WTC11 (cell line): ENCODE measurements at regions not wholly inside any gene's neighbourhood (a gene's known extent, or its start where the extent isn't known, plus 50 kb on each side); places are given as distances from the start of the nearest gene placed in this dataset.

ENCODE experiments used
- ATAC-seq: fragments of 200-7000 bp; cut with Tn5 transposase; 2 replicates; pipeline ENCODE4 v1.10.0; 2021; ENCODE audit warnings: mild to moderate bottlenecking, moderate library complexity
- CTCF ChIA-PET: fragments of 300-600 bp; sonication (Branson Sonifier 250); formaldehyde crosslinking; loops from one replicate; lab custom pipeline; 2021; ENCODE audit warnings: antibody characterized with exemption; lab: Charles Lee
- POLR2A ChIA-PET: fragments of 350-600 bp; sonication (Branson Sonifier 250); formaldehyde crosslinking; loops from one replicate; lab custom pipeline; 2021; ENCODE audit warnings: antibody characterized with exemption; lab: Charles Lee
- DNase-seq: peaks from one replicate; pipeline ENCODE4 v3.0.0; 2021; ENCODE audit warnings: low spot score
- H3K27ac Mint-ChIP-seq: 2 replicates; pipeline ENCODE4 v1.8.0; 2021; ENCODE audit warnings: mixed read lengths
- H3K27me3 Mint-ChIP-seq: 2 replicates; pipeline ENCODE4 v1.8.0; 2021; ENCODE audit warnings: low read depth, mild to moderate bottlenecking, moderate library complexity, mixed read lengths
- H3K36me3 Mint-ChIP-seq: 2 replicates; pipeline ENCODE4 v1.8.0; 2021; ENCODE audit warnings: mixed read lengths
- H3K4me1 Mint-ChIP-seq: 2 replicates; pipeline ENCODE4 v1.8.0; 2022; ENCODE audit warnings: mixed read lengths
- H3K4me3 Mint-ChIP-seq: 2 replicates; pipeline ENCODE4 v1.8.0; 2021; ENCODE audit warnings: mild to moderate bottlenecking, moderate library complexity, mixed read lengths
- H3K9me3 Mint-ChIP-seq: 2 replicates; pipeline ENCODE4 v1.8.0; 2021; ENCODE audit warnings: mixed read lengths
- AFF4 ChIP-seq: sonication (generic); formaldehyde crosslinking; IDR thresholded peaks from 2 replicates; pipeline ENCODE4 v1.8.1; 2023; ENCODE audit warnings: mild to moderate bottlenecking, missing genetic modification reagents, borderline replicate concordance
- AR ChIP-seq: fragments of 250-450 bp; sonication (Bioruptor Pico); IDR thresholded peaks from 2 replicates; pipeline ENCODE4 v1.9.0; 2021; ENCODE audit warnings: mild to moderate bottlenecking
- E2F1 ChIP-seq: sonication (generic); formaldehyde crosslinking; IDR thresholded peaks from 2 replicates; pipeline ENCODE4 v1.8.0; 2022; ENCODE audit warnings: mild to moderate bottlenecking, missing genetic modification reagents
- E2F4 ChIP-seq: sonication (generic); formaldehyde crosslinking; IDR thresholded peaks from 2 replicates; pipeline ENCODE4 v1.8.1; 2022; ENCODE audit warnings: low read depth, mild to moderate bottlenecking, moderate library complexity, missing genetic modification reagents, borderline replicate concordance
- FOXK1 ChIP-seq: sonication (generic); formaldehyde crosslinking; IDR thresholded peaks from 2 replicates; pipeline ENCODE4 v1.8.0; 2022; ENCODE audit warnings: mild to moderate bottlenecking, moderate library complexity, missing genetic modification reagents
- FOXP4 ChIP-seq: sonication (generic); formaldehyde crosslinking; IDR thresholded peaks from 2 replicates; pipeline ENCODE4 v1.8.0; 2022; ENCODE audit warnings: mild to moderate bottlenecking, missing genetic modification reagents
- GABPB1 ChIP-seq: sonication (generic); formaldehyde crosslinking; IDR thresholded peaks from 2 replicates; pipeline ENCODE4 v1.8.1; 2023; ENCODE audit warnings: mild to moderate bottlenecking, missing genetic modification reagents
- HMGA2 ChIP-seq: fragments of 250-450 bp; sonication (Bioruptor Pico); IDR thresholded peaks from 2 replicates; pipeline ENCODE4 v1.4.0; 2021; ENCODE audit warnings: mild to moderate bottlenecking, moderate library complexity
- JAZF1 ChIP-seq: fragments of 250-450 bp; sonication (Bioruptor Pico); IDR thresholded peaks from 2 replicates; pipeline ENCODE4 v1.9.0; 2021; ENCODE audit warnings: moderate library complexity, mild to moderate bottlenecking, inconsistent platforms
- KAT7 ChIP-seq: sonication (generic); formaldehyde crosslinking; IDR thresholded peaks from 2 replicates; pipeline ENCODE4 v1.8.1; 2023; ENCODE audit warnings: missing genetic modification reagents, mild to moderate bottlenecking, borderline replicate concordance
- MLX ChIP-seq: sonication (generic); formaldehyde crosslinking; IDR thresholded peaks from 2 replicates; pipeline ENCODE4 v1.8.1; 2023; ENCODE audit warnings: mild to moderate bottlenecking, missing genetic modification reagents, moderate library complexity
- PRDM15 ChIP-seq: sonication (generic); formaldehyde crosslinking; IDR thresholded peaks from 2 replicates; pipeline ENCODE4 v1.8.0; 2022; ENCODE audit warnings: missing genetic modification reagents
- SMAD3 ChIP-seq: sonication (generic); formaldehyde crosslinking; IDR thresholded peaks from 2 replicates; pipeline ENCODE4 v1.8.0; 2022; ENCODE audit warnings: missing genetic modification reagents, mild to moderate bottlenecking, borderline replicate concordance
- TEAD1 ChIP-seq: sonication (generic); formaldehyde crosslinking; IDR thresholded peaks from 2 replicates; pipeline ENCODE4 v1.8.0; 2022; ENCODE audit warnings: mild to moderate bottlenecking, missing genetic modification reagents
- ZNF121 ChIP-seq: sonication (generic); formaldehyde crosslinking; IDR thresholded peaks from 2 replicates; pipeline ENCODE4 v1.8.0; 2023; ENCODE audit warnings: missing genetic modification reagents
- ZNF281 ChIP-seq: sonication (generic); formaldehyde crosslinking; IDR thresholded peaks from 2 replicates; pipeline ENCODE4 v1.8.0; 2023; ENCODE audit warnings: mild to moderate bottlenecking, missing genetic modification reagents
- ZNF396 ChIP-seq: fragments of 250-450 bp; sonication (Bioruptor Pico); IDR thresholded peaks from 2 replicates; pipeline ENCODE4 v1.8.0; 2021; ENCODE audit warnings: mild to moderate bottlenecking, moderate library complexity, borderline replicate concordance

- TF ChIP-seq ZNF396 (CRISPR knock-in tag) (no peak), MLX (CRISPR knock-in tag) (no peak), PRDM15 (CRISPR knock-in tag) (no peak), KAT7 (no peak), JAZF1 (no peak), FOXP4 (CRISPR knock-in tag) (no peak), AR (CRISPR knock-in tag) (no peak)
- TF ChIP-seq, all 79 proteins: peak for 0
Observed at GRCh38 chr4:182113779-182114178, 129.4 kb upstream of the TENM3 start (continued).

GRCh38 chr4:182124359-182124758, 118.8 kb upstream of the TENM3 start:
- ChIA-PET CTCF (no interaction called here), POLR2A (no interaction called here)
- Mint-ChIP-seq H3K9me3 (peaks cover 41% of the 10 kb centered on the region), H3K27me3 (no peaks in the 10 kb centered on the region; the same call in none of the 2 replicates), H3K27ac (no peak overlapping the region), H3K36me3 (peaks cover 30% of the 10 kb centered on the region), H3K4me3 (no peak overlapping the region), H3K4me1 (peaks cover 9% of the 10 kb centered on the region)
- ATAC-seq (no peak), DNase-seq (no peak)
- TF ChIP-seq ZNF121 (CRISPR knock-in tag), result no peak
- TF ChIP-seq TEAD1 (CRISPR knock-in tag), result no peak
- TF ChIP-seq FOXK1 (CRISPR knock-in tag), result no peak
- TF ChIP-seq HMGA2 (CRISPR knock-in tag), result no peak
- TF ChIP-seq AFF4 (CRISPR knock-in tag), result no peak
- TF ChIP-seq E2F1 (CRISPR knock-in tag), result no peak
- TF ChIP-seq E2F4 (CRISPR knock-in tag), result no peak
- no peak for TF ChIP-seq GABPB1
- no peak for TF ChIP-seq ZNF281
- no peak for TF ChIP-seq SMAD3
